ENCODE measurements at regions not wholly inside any gene's neighbourhood (a gene's known extent, or its start where the extent isn't known, plus 50 kb on each side); places are given as distances from the start of the nearest gene placed in this dataset.

DNA sequence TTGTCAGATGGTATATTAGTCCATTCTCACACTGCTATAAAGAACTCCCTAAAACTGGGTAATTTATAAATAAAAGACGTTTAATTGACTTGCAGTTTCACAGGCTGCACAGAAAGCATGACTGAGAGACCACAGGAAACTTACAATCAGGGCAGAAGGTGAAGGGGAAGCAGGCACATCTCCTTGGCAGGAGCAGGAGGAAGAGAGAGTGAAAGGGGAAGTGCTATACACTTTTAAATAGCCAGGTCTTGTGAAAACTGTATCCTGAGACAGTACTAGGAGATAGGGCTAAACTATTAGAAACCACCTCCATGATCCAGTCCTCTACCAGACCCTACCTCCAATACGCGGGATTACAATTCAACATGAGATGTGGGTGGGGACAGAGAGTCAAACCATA lies 193.9 kb upstream of the KCNG1 start:
- DNase-seq = no peak

DNA sequence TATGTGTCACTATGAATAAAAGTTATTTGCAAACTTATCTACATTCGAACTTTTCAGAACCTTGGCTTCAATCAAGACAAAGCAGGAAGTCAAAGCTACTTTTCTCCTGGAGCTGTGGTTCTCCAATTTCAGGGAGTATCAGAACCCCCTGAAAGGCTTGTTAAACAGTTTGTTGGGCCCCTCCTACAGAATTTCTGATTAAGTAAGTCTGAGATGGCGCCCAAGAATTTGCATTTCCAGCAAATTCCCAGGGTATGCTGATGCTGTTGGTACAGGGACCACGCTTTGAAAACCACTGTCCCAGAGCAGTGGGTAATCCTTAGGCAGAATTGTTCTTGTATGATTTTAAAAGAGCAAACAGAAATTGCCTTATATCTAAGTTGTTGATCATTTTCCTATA lies 189.9 kb upstream of the KCNG1 start:
- DNase-seq = no peak

DNA sequence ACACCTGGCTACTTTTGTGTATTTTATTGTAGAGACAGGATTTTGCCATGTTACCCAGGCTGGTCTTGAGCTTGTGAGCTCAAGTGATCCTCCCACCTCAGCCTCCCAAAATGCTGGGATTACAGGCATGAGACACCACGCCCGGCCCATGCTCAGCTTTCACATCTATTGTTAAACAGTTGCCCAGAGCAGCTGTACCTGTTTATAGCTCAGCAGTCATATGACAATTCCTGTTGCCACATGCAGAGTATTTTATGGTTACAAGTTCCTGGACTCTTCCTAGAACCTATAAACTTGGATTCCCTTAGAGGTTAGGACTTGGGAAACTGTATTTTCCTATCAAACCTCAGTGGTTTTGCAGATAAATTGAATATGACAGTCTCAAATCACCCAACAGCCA lies 188.3 kb upstream of the KCNG1 start:
- DNase-seq = no peak

DNA sequence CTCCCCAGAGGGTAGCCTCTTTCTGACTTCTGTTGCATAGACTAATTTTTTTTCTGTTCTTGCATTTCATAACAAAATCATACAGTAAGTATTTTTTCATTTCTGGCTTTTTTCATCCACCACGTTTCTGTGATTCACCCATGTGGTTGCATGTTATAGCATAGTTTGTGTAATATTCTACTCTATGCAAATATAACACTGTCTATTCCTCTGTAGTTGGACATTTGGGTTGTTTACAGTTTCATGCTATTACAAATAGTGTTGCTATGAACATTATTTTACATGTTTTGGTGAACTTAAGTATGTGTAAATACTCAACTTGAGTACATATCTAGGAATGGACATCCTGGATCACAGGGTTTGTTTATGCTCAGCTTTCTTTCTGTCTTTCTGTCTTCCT lies 187.2 kb upstream of the KCNG1 start:
- no peak for DNase-seq

DNA sequence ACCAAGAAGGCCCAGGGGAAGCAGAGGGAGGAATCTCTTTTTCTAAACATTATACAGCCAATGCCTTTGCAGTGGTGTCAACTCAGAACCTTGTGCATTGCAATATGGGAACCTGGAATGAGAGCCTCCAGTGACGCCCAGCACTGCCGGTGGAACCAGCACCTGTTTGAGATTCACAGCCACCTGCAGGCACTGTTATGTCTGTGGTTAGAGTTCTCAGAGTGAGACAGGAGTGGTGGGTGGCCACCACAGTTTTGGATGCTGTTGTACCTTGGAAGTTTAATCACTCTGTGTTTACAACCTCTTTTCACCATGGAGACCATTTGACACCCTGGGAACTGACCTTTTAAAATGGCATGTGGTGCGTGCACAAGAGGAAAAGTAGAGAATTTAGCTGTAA lies 185.3 kb upstream of the KCNG1 start:
- no peak for DNase-seq

DNA sequence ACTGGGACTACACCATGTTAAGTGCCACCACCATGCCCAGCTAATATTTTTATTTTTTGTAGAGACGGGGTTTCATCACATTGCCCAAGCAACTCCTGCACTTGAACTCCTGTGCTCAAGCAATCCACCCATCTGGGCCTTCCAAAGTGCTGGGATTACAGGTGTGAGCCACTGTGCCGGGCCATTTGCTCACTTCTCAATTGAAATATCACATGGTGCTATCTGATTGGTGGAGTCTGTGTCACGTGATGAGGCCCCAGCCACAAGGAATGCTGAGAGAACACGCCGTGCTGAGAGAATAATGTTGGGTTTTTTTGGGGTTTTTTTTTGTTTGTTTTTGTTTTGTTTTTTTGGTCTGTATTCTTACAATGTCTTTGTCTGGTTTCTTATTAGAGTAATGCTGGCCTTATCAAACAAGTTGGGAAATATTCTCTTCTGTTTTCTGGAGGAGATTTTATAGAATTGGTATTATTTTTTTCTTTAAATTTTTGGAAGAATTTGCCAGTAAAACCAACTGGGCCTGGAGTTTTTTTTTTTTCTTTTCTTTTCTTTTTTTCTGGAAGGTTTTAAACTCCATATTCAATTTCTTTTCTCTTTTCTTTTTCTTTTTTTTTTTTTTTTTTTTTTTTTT lies 183.2 kb upstream of the KCNG1 start:
- no peak for DNase-seq

DNA sequence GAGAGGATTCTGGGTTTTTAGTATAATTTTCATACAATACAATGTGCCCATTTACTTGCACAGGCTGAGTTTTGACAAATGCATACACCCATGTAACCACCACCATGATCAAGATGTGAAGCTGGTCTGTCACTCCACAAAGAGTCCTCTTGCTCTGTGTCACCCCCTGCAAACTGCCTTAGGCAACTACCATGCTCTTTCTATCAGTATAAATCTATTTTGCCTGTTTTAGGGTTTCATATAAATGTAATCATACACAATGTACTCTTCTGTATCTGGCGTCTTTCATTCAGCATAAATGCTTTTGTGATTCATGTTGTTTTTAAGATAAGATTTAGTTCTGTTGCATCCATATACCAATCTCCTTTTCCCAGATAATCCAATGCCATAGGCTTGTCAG lies 181.9 kb upstream of the KCNG1 start:
- DNase-seq = no peak

DNA sequence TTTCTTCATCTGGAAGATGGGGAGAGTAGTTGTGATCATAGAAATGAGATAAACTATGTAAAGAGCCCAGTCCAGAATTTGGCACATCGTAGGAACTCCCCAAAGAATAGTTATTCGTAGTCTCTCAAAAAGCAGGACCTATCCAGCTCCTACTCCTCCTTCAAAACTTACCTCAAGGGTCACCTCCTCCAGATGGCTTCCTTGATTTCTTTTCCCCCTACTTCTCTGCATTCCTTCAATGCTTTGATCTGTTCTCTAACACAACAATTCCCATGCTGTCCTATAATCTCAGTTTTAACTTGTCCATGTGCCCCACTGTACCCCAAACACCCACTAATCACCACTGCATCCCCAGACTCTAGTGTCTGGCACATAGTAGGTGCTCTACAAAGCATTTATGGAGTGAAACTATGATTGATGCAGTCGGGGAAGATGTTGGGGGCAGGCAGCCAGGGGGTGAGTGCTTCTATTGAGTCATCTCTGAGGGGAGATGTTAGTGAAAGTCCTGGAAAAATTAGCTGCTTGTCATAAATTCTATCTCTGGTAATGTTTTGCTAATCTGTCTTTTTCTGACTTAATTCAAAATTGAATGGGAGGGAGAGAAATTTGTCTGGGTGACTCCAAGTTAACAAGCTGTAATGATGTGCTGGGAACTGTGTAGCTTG lies 181.3 kb upstream of the KCNG1 start:
- no peak for DNase-seq

DNA sequence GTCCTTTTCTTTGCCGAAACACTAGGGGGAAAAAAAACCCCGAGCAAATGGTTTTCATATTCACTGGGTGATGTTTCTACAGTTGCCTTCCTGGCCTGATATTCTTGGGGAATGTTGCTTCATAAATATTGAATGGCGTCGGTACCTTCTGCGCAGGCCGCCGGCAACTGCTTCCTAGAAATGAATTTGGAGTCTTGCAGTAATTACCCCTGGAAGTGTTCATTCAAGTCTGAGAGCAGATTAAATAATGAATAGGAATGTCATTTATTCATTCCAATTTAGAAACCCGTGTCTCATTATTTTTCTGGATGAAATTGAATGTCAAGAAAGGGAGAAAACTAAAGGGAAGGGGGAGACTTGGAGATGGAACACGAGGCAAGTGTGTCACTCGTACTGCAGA lies 179.4 kb upstream of the KCNG1 start:
- no peak for DNase-seq

DNA sequence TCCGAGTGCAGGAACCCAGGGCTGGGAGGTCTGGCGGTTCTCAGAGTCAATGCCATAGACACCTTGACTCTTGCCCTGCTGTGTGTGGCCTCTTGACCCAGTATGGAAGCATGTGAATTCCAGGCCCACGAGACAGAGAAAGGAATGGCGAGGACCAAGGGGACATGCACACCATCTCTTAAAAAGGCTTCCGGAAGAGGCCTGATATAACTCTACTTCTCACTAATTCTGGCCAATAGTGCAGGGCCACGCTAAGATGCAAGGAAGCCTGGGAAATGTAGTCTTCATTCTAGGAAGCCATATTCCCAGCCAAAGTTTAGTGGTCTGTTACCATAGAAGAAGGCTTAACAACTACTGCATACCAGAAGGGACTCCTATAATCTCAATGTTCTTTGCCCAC lies 177.0 kb upstream of the KCNG1 start:
- DNase-seq = no peak

DNA sequence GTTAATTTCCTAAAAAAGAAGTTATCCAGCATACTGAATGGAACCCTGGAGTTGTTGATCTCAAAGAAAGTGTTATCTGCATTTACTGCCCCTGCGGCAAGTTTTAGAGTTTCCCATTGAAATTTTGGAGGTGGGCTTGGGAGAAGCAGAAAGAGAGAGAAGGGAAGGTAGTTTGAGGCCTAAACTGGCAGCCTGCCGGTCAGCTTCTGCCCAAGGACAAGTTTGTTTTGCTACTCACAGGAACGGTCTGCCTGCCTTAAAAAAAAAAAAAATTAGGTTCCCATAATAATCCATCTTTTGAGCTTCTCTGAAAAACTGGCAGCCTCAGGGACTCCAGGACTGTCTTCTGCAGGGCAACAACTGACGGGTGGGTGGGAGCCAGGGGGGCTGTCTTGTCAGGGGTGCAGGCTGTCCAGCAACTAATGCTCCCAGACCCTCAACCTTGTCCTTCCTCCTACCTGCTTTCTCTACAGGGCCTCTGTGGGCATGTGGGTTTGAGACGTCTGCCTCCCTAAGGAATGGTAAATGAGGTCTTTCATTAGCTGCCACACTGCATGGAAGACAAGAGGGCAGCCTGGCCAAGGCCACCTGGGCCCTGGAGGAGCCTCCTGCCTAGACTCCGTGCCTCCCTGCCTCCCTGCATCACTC lies 176.1 kb upstream of the KCNG1 start:
- no peak for DNase-seq

DNA sequence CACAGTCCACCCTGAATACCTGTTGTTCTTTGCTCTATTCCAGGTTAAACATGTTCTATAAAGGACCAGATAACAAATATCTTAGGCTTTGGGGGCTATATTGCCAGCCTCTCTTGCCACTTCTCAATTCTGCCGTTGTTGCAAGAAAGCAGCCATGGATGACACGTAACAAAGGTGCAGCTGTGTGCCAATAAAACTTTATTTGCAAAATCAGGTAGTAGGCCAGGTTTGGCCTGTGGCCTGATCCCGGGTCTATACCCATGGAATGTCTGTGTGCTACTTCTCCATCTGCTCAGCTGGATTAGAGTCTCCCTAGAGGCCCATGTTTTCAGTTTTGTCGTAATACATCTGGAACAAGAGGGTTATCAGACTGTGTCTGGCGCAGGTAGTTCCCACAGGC lies 175.3 kb upstream of the KCNG1 start:
- DNase-seq = no peak

DNA sequence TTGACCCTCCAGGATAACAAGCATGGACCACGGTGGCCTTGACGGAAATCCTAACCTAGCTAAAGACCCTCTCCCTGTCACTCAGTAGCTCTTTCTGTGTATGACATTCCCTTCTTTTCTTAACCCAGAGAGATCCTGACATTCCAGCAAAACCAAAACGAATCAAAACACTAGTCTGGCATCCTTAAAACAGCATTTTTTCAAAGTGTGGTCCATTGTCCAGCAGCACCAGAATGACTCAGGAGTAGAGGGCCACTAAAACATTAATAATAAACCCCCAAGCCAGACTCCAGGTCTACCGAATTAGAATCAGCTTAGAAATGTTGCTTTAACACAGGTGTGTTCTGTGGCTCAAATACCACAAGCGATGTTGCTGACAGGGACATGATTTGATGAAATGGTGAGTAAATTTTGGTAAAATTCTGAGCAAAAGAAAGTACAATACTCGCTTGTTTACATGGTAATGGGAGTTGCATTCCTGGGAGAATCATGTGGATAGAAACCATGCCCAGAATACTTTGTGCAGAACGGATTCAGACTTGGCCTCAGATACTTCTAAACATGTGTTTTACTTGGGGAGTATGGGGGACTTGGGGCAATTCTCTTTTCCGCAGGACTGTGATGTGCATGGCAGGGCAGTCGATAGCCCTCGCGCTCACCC lies 174.2 kb upstream of the KCNG1 start:
- no peak for DNase-seq

DNA sequence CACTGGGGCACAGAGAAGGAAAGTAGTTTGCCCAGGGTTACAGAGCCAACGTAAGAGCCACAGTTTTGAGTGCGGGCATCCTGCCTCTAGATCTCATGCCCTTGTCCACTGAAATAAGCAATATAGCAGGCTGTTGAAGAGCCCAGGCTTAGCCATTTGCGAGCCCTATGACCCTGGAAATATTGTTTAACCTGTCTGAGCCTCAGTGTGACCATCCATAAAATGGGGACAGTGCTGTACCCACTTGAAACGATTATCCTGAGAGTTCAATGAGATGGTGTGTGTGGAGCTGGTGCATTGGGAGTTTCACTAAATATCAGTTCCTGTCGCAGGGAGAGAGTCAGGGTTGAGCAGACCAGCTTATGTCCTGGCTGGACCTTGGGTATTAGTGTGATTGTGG lies 173.1 kb upstream of the KCNG1 start:
- DNase-seq = no peak

DNA sequence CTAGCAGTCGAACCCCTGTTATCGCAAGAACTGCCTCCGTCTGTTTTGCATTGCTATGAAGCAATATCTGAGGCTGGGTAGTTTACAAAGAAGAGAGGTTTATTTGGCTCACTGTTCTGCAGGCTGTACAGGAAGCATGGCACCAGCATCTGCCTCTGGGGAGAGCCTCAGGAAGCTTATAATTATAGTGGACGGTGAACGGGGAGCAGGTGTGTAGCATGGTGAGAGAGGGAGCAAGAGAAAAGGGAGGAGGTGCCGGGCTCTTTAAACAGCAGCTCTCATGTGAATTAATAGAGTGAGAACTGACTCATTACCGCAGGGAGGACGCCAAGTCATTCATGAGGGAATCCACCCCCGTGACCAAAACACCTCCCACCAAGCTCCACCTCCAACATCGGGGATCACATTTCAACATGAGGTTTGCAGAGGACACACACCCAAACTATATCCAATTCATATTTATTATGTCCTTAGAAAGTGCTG lies 172.6 kb upstream of the KCNG1 start:
- DNase-seq = no peak

DNA sequence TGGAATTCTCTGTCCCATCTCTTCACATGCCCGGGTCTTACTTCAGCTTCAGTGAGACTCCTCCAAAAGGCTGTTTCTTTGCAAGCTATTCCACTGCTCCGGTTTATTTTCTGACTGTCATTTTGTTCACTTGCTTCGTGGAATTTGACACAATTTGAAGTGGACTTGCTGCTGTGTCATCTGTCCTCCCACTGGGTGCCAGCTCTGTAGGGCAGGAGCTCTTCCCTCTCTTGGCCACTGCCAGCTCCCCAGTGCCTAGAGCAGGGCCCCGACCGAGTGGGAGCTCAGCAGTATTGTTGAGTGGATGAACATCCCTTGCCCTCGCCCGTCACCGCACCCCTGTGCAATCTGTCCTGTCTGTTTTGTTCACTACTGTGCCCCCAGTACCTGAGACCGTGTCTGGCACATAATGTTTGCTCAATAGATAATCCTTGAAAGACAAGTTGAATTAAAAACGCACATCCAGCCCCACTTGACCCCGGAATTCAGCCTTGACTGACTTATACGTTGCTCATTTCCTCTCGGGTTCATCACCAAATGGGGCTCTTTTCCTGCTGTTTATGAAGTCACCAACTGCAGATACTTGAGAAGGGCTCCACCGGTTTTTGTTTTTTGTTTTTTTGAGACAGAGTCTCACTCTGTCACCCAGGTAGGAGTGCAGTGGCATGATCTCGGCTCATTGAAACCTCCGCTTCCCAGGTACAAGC lies 170.3 kb upstream of the KCNG1 start:
- no peak for DNase-seq

DNA sequence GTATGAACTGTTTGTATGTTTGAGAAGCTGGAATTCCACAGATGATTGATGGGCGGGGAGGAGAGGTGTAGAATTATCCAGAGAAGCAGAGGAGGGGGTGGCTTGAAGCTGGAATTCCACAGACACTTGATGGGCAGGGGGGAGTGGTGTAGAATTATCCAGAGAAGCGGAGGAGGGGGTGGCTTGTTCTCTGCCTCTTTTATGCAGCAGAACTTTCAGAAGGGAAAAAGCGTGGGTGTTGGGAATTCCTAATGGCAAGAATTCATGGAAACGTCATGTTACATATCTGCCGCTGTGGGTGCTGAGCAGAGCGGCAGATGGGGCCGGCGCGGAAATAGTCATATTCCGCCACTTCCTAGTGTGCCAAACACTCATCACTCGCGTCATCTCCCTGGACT lies 167.9 kb upstream of the KCNG1 start:
- DNase-seq = no peak

DNA sequence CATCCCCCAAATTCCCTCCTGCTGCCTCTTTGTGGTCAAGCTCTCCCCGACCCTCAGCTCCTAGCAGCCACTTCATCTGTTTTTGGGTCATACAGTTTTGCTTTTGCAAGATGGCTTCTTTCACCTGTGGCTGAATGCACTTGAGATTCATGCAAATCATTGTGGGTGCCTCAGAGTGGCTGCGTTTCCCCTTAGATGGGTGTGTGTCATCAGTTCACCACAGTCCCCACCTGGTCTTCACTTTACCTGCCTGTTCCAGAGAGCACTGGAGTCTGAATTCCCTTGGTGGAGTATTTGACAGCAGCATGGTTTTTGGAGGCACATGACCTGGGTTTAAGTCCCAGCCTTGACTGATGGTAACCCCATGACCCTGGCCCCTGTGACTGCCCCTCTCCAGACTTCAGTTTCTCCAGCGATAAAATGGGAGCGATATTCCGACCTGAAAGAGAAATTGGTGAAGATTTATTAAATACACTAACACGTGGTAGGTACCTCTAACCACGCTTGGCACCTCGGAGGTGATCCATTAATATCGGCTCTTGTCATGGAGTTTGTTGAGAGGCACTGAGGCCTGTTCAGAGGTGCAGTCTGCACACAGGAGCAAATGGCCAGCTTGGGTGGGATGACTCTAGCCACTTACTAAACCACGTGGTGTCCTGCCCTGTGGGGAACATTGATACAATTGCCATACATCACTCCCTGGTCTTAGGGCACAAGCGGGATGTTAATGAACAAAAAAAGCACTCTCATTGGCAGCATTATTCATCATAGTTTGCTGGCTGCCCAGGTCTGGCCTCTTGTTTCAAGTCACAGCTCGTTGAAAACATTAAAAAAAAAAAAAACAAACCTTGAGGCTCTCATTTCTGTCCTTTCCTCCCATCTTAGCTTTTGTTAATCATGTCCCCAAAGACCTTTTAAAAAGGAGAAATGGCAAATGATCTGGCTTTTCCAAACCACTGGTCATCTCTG lies 167.2 kb upstream of the KCNG1 start:
- DNase-seq = no peak

DNA sequence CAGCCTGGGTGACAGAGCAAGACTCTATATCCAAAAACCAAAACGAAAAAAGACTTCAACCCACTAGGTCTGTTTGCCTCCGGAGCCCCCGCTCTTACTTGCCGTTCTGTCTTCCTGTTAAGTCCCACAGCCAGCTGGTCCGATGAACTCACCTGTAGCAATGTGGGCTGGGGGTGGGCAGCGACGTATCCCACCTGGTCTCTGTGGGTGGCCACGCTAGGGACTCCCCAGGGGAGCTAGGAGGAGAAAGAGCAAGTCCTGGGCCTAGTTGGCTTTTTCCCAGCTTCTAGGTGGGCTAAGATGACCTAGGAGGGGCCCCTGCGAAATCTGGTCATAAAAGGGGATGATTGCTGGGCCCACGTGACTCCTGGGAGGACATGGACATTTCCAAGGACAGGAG lies 166.0 kb upstream of the KCNG1 start:
- no peak for DNase-seq

DNA sequence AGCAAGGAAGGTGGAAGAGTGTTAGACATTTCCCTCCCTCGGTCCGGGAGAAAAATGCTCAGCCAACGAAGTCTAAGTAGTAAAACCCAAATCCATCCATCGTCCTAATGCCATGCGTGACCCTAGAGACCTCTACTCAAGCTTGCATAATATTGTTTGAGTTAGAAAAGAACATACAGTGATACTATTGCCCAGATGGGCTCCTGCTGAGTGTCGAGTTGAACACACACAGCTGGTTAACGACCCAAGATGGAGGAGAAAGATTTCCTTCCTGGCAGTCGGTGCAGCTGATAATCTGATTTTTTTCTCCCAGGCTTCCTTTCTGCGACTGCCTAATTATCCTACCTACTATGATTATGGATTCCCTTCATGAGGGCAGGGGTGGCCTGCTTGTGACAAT lies 164.4 kb upstream of the KCNG1 start:
- no peak for DNase-seq

DNA sequence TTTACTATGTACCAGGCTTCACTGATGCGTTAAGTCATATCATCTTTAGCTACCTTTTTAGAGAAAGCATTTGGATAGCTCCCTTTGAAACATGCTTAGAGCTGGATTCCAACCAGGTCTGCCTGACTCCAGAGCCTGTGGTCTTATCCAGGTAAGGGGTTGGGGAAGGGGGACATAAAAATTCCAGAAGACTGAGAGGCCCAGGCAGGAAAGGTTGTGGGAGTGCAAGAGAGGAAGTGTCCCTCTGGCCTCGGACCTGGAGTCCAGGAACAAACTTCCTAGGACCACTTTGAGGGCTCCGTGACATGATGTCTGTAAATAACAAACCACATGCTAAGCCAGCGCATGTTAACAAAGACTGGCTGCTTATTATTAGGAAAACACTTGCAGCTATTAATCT lies 163.0 kb upstream of the KCNG1 start:
- no peak for DNase-seq

DNA sequence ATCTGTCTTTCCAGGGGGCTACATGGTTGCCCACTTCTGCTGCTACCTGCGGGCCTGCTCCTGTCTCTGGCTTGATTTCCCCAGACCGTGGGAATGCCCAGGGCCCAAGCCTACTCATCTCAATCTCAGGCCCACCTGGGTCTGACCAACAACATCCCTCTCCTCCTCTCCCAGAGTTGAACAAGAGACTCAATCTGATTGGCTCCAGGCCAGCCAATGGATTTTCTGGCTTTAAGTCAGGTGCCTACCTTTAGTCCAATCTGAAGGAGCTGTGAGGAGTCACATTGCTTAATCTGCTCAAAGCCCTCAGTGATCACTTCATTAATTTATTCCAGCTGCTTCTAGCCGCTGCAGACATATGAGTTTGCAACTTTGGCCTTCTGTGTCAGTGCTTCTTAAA lies 162.4 kb upstream of the KCNG1 start:
- peak; percentile 7 for DNase-seq
